PFSK-1 (cell line): ENCODE measurements at regions not wholly inside any gene's neighbourhood (a gene's known extent, or its start where the extent isn't known, plus 50 kb on each side); places are given as distances from the start of the nearest gene placed in this dataset.

Experiments
- FOXP2 ChIP-seq: optimal IDR thresholded peaks from 2 replicates; pipeline ENCODE3; 2011; ENCODE audit warnings: borderline replicate concordance, control low read depth, inconsistent platforms; ENCODE audit not compliant: insufficient read depth; ENCODE audit errors: extremely low read length, extremely low read depth
- POLR2AphosphoS5 ChIP-seq: IDR thresholded peaks from 2 replicates; pipeline ENCODE4 v1.6.1; 2012; ENCODE audit warnings: low read depth, mild to moderate bottlenecking, control low read depth, low read length, moderate library complexity
- SIN3A ChIP-seq: IDR thresholded peaks from 2 replicates; pipeline ENCODE4 v1.6.1; 2012; ENCODE audit warnings: mild to moderate bottlenecking, low read length, moderate library complexity, borderline replicate concordance; ENCODE audit not compliant: insufficient read depth
- TAF1 ChIP-seq: IDR thresholded peaks from 2 replicates; pipeline ENCODE4 v1.6.1; 2012; ENCODE audit warnings: low read length, control low read depth, borderline replicate concordance; ENCODE audit not compliant: insufficient read depth
- TF ChIP-seq, protein P1 (sequence below), 2 experiments: IDR thresholded peaks; 2 replicates each; pipeline versions ENCODE4 v1.6.1 to v1.8.0; 2011 to 2012; ENCODE audit warnings: low read depth in 2 of 2, low read length in 2 of 2, control low read depth in 1 of 2, inconsistent platforms in 1 of 2, mild to moderate bottlenecking in 1 of 2, moderate library complexity in 1 of 2; ENCODE audit not compliant: insufficient read depth in 1 of 2

DNA sequence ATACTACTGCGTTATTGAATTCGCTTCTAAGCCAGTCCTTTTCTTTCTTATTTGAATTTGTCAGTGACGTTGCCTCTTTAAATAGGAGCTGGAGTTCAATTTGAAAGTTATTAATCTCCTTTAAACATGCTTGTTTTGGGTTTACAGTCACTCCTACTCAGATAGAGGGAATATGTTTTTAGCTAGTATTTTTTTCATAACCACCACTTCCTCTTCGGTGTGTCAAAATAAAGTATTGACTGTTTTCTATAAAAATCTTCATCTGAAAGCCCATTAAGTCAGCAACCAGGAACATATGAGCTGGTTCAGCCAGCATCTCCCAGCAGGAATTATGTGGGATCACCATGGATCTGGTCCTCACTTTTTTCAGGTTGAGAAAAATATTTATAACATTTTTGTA is 772.9 kb downstream of the DIPK2A start:
- no peak for TF ChIP-seq TAF1
- TF ChIP-seq POLR2AphosphoS5: no peak
- no peak for TF ChIP-seq SIN3A
- TF ChIP-seq, protein P1, sequence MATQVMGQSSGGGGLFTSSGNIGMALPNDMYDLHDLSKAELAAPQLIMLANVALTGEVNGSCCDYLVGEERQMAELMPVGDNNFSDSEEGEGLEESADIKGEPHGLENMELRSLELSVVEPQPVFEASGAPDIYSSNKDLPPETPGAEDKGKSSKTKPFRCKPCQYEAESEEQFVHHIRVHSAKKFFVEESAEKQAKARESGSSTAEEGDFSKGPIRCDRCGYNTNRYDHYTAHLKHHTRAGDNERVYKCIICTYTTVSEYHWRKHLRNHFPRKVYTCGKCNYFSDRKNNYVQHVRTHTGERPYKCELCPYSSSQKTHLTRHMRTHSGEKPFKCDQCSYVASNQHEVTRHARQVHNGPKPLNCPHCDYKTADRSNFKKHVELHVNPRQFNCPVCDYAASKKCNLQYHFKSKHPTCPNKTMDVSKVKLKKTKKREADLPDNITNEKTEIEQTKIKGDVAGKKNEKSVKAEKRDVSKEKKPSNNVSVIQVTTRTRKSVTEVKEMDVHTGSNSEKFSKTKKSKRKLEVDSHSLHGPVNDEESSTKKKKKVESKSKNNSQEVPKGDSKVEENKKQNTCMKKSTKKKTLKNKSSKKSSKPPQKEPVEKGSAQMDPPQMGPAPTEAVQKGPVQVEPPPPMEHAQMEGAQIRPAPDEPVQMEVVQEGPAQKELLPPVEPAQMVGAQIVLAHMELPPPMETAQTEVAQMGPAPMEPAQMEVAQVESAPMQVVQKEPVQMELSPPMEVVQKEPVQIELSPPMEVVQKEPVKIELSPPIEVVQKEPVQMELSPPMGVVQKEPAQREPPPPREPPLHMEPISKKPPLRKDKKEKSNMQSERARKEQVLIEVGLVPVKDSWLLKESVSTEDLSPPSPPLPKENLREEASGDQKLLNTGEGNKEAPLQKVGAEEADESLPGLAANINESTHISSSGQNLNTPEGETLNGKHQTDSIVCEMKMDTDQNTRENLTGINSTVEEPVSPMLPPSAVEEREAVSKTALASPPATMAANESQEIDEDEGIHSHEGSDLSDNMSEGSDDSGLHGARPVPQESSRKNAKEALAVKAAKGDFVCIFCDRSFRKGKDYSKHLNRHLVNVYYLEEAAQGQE (IDR thresholded peaks at IDR 0.05; ENCODE audit: insufficient read depth in 1 of 2, low read depth in 2 of 2, low read length in 2 of 2): no peak
- TF ChIP-seq FOXP2: no peak
